Astrocyte of the spinal cord (primary cell): ENCODE measurements at regions not wholly inside any gene's neighbourhood (a gene's known extent, or its start where the extent isn't known, plus 50 kb on each side); places are given as distances from the start of the nearest gene placed in this dataset.

Source experiments
- DNase-seq: peaks from one replicate; pipeline ENCODE4 v3.0.0; 2011; ENCODE audit warnings: low read depth, low spot score
- H3K4me3 ChIP-seq: 2 replicates; pipeline ENCODE4 v1.5.1; 2011; ENCODE audit warnings: low read depth, mild to moderate bottlenecking, low read length, moderate library complexity
- in situ Hi-C: cut with HindIII; loops from 2 replicates; pipeline ENCODE4 v1.10.0; 2017; ENCODE audit warnings: low sequenced_read_pairs
- TF ChIP-seq, protein P1 (sequence below): IDR thresholded peaks from 2 replicates; pipeline ENCODE4 v1.5.1; 2012; ENCODE audit warnings: low read depth, mild to moderate bottlenecking, low read length, inconsistent platforms

GRCh38 chr2:49278561-49278960 is 124.2 kb upstream of the FSHR start:
- in situ Hi-C loops, result no loop called here

GRCh38 chr2:49278141-49278540 is 123.8 kb upstream of the FSHR start:
- DNase-seq, result no peak
- H3K4me3 ChIP-seq, result no peak overlapping the region
- TF ChIP-seq, protein P1, sequence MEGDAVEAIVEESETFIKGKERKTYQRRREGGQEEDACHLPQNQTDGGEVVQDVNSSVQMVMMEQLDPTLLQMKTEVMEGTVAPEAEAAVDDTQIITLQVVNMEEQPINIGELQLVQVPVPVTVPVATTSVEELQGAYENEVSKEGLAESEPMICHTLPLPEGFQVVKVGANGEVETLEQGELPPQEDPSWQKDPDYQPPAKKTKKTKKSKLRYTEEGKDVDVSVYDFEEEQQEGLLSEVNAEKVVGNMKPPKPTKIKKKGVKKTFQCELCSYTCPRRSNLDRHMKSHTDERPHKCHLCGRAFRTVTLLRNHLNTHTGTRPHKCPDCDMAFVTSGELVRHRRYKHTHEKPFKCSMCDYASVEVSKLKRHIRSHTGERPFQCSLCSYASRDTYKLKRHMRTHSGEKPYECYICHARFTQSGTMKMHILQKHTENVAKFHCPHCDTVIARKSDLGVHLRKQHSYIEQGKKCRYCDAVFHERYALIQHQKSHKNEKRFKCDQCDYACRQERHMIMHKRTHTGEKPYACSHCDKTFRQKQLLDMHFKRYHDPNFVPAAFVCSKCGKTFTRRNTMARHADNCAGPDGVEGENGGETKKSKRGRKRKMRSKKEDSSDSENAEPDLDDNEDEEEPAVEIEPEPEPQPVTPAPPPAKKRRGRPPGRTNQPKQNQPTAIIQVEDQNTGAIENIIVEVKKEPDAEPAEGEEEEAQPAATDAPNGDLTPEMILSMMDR, result no peak
- in situ Hi-C loops, result no loop called here

More at GRCh38 chr2:49278561-49278960, 124.2 kb upstream of the FSHR start:
- no peak overlapping the region for H3K4me3 ChIP-seq
- TF ChIP-seq, protein P1, result no peak
- no peak for DNase-seq

DNA sequence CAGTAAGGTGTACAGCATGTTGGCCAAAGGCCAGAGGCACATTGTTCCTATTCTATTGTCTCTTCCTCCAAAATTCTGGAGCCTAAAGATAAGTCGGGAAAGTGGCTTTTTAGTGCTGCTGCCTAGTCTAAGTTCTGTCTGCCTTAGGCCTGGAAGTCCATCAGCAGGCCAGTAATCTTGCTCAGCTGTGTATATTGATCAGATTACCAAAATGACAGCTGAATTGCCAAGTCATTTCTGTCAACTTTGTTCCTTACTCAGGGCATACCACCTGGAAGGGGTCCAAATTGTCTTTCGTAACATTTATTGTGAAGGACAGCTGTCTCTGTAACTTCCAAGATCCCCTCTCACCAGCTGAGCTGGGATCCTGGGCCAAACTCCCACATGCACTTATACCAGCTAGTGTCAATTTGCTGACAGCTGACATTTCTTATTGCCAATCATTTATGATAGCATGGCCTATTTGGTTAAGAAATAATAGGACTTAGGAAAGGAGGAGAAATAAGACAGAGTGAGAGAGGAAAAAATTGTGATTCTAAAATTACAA is 116.8 kb upstream of the FSHR start:
- in situ Hi-C loops, result no loop called here
- DNase-seq, result no peak
- TF ChIP-seq, protein P1, result no peak
- no peak overlapping the region for H3K4me3 ChIP-seq

- TF ChIP-seq, protein P1, result no peak
- no peak overlapping the region for H3K4me3 ChIP-seq
- DNase-seq, result no peak
- in situ Hi-C loops, result no loop called here
Measured at GRCh38 chr2:49270091-49270490, 115.8 kb upstream of the FSHR start.

GRCh38 chr2:49265471-49265870 is 111.2 kb upstream of the FSHR start:
- TF ChIP-seq, protein P1, result no peak
- DNase-seq, result no peak
- no peak overlapping the region for H3K4me3 ChIP-seq
- in situ Hi-C loops, result no loop called here

- DNase-seq, result no peak
- in situ Hi-C loops, result no loop called here
- no peak overlapping the region for H3K4me3 ChIP-seq
- TF ChIP-seq, protein P1, result no peak
Measured at GRCh38 chr2:49262801-49263560, 108.7 kb upstream of the FSHR start.
